ENCODE measurements at regions not wholly inside any gene's neighbourhood (a gene's known extent, or its start where the extent isn't known, plus 50 kb on each side); places are given as distances from the start of the nearest gene placed in this dataset.

- Histone ChIP-seq H2BK12ac (ENCODE audit: insufficient read length, low read depth, low read length) (no peak overlapping the region), H3K79me2 (ENCODE audit: insufficient read depth, low read length) (no peaks in the 10 kb centered on the region), H3K14ac (ENCODE audit: insufficient read depth, low read length) (no peak overlapping the region), H3K4ac (ENCODE audit: low read depth, low read length) (no peak overlapping the region), H3T11ph (ENCODE audit: low read length) (no peak overlapping the region), H4K5ac (ENCODE audit: insufficient read length, low read depth, low read length) (no peak overlapping the region), H3K27ac (ENCODE audit: insufficient read length, low read depth, low read length) (no peak overlapping the region), H3K9ac (ENCODE audit: extremely low read depth, insufficient read length, low read length) (no peak overlapping the region), H3K56ac (ENCODE audit: insufficient read length, low read depth, low read length) (no peak overlapping the region), H3K4me1 (ENCODE audit: insufficient read depth, low read length) (no peaks in the 10 kb centered on the region), H2AFZ (ENCODE audit: low read length) (no peak overlapping the region), H3K27me3 (ENCODE audit: insufficient read depth, low read length) (no peaks in the 10 kb centered on the region), H3K4me2 (ENCODE audit: insufficient read depth, insufficient read length, low read length) (no peak overlapping the region), H4K91ac (ENCODE audit: insufficient read length, low read depth, low read length) (no peak overlapping the region), H2BK15ac (ENCODE audit: low read depth, low read length) (no peak overlapping the region), H3K18ac (ENCODE audit: insufficient read length, low read depth, low read length) (no peak overlapping the region), H2BK5ac (ENCODE audit: insufficient read length, low read length) (no peak overlapping the region), H2BK120ac (ENCODE audit: low read depth, low read length, poor library complexity, severe bottlenecking) (no peak overlapping the region), H4K20me1 (ENCODE audit: control insufficient read depth, insufficient read depth, insufficient read length) (no peaks in the 10 kb centered on the region), H2AK5ac (ENCODE audit: insufficient read length, low read length) (no peak overlapping the region), H3K9me3 (ENCODE audit: control insufficient read depth, low read depth, low read length) (no peaks in the 10 kb centered on the region), H3K23ac (ENCODE audit: insufficient read length, low read depth, low read length) (no peak overlapping the region), H4K8ac (replicated peaks; ENCODE audit: insufficient read length, low read depth, low read length) (no peak overlapping the region), H3K23me2 (ENCODE audit: insufficient read length, low read depth, low read length, poor library complexity, severe bottlenecking) (no peaks in the 10 kb centered on the region), H3K79me1 (ENCODE audit: insufficient read depth, low read depth, low read length, poor library complexity, severe bottlenecking) (no peaks in the 10 kb centered on the region), H2BK20ac (ENCODE audit: low read depth, low read length, poor library complexity, severe bottlenecking) (no peak overlapping the region)
- H3K4me1 Mint-ChIP-seq: peaks cover 0 to 5% of the 10 kb centered on the region in 2 experiments; a peak in 1 of 4 replicates
- H3K27ac Mint-ChIP-seq: no peak overlapping the region; a peak in 1 of 7 replicates
- peaks cover 0 to 2% (median 0%) of the 10 kb centered on the region in 3 experiments; a peak in 1 of 7 replicates for H3K36me3 Mint-ChIP-seq (ENCODE audit: insufficient read depth in 1 of 3, low read depth in 3 of 3)
- WGBS (ENCODE audit: extremely low coverage, insufficient read length, low lambda C conversion rate): no CpG with 5 or more reads among the region's 13 CpGs
- no peak for DNase-seq
- H3K27me3 Mint-ChIP-seq (ENCODE audit: low read depth): no peaks in the 10 kb centered on the region; the same call in 1 of the 2 replicates
- H3K9me3 Mint-ChIP-seq: no peaks in the 10 kb centered on the region; a peak in 2 of 5 replicates
- no peak for TF ChIP-seq CTCF (conservative IDR thresholded peaks at IDR 0.05)
- H3K4me3 Mint-ChIP-seq: no peak overlapping the region
Observed at GRCh38 chr19:30943101-30943843, 406.0 kb downstream of the TSHZ3 start.

Measured in H9 (cell line).